ENCODE measurements at regions not wholly inside any gene's neighbourhood (a gene's known extent, or its start where the extent isn't known, plus 50 kb on each side); places are given as distances from the start of the nearest gene placed in this dataset.

- no peak for TF ChIP-seq TAF1 (IDR thresholded peaks at IDR 0.05; ENCODE audit: borderline replicate concordance, insufficient read depth, low read length)
- TF ChIP-seq REST (IDR thresholded peaks at IDR 0.05; ENCODE audit: insufficient read depth in 1 of 2, low read depth in 2 of 2, low read length in 2 of 2): no peak
- TF ChIP-seq POLR2AphosphoS5 (IDR thresholded peaks at IDR 0.05; ENCODE audit: low read depth, low read length): no peak
Observed at GRCh38 chr6:100050550-100050949, 56.5 kb upstream of the MCHR2 start.
